Nephron (organoid): ENCODE measurements at regions not wholly inside any gene's neighbourhood (a gene's known extent, or its start where the extent isn't known, plus 50 kb on each side); places are given as distances from the start of the nearest gene placed in this dataset.

Experiments used
- H3K27ac Mint-ChIP-seq, 3 experiments: 2 replicates each; pipeline ENCODE4 v1.8.0; 2020; ENCODE audit warnings: mixed read lengths in 3 of 3, mild to moderate bottlenecking in 2 of 3, moderate library complexity in 1 of 3
- H3K27me3 Mint-ChIP-seq: 2 replicates; pipeline ENCODE4 v1.8.0; 2021; ENCODE audit warnings: low read depth, mild to moderate bottlenecking, moderate library complexity, mixed read lengths
- H3K36me3 Mint-ChIP-seq: 2 replicates; pipeline ENCODE4 v1.8.0; 2020; ENCODE audit warnings: low read depth, mixed read lengths
- H3K4me1 Mint-ChIP-seq: 2 replicates; pipeline ENCODE4 v1.8.0; 2020; ENCODE audit warnings: mixed read lengths
- H3K4me3 Mint-ChIP-seq, 3 experiments: 2 replicates each; pipeline ENCODE4 v1.8.0; 2020; ENCODE audit warnings: mild to moderate bottlenecking in 3 of 3, mixed read lengths in 3 of 3, moderate library complexity in 2 of 3
- H3K9me3 Mint-ChIP-seq: 2 replicates; pipeline ENCODE4 v1.8.0; 2020; ENCODE audit warnings: mixed read lengths
- CTCF ChIP-seq, 3 experiments: fragments of 200-600 bp; sonication (generic); IDR thresholded peaks; one replicate each; pipeline ENCODE4 v1.5.0; 2021; ENCODE audit warnings: antibody characterized with exemption in 3 of 3; ENCODE audit not compliant: unreplicated experiment in 3 of 3

- peaks cover 4% of the 10 kb centered on the region for H3K27me3 Mint-ChIP-seq
- no peak overlapping the region for H3K27ac Mint-ChIP-seq
- H3K9me3 Mint-ChIP-seq: peaks cover 7% of the 10 kb centered on the region
- H3K36me3 Mint-ChIP-seq: peaks cover 3% of the 10 kb centered on the region
- H3K4me1 Mint-ChIP-seq: peaks cover 5% of the 10 kb centered on the region
- no peak overlapping the region for H3K4me3 Mint-ChIP-seq
- TF ChIP-seq CTCF (IDR thresholded peaks at IDR 0.05; ENCODE audit: unreplicated experiment in 3 of 3): no peak
Measured at GRCh38 chr7:117974891-117975290, 101.7 kb upstream of the CTTNBP2 start.

- TF ChIP-seq CTCF (IDR thresholded peaks at IDR 0.05; ENCODE audit: unreplicated experiment in 3 of 3): no peak
- peaks cover 3% of the 10 kb centered on the region for H3K36me3 Mint-ChIP-seq
- H3K4me1 Mint-ChIP-seq: peaks cover 5% of the 10 kb centered on the region
- no peak overlapping the region for H3K4me3 Mint-ChIP-seq
- H3K9me3 Mint-ChIP-seq: peaks cover 7% of the 10 kb centered on the region
- H3K27me3 Mint-ChIP-seq: peaks cover 4% of the 10 kb centered on the region
- H3K27ac Mint-ChIP-seq: no peak overlapping the region
Measured at GRCh38 chr7:117975476-117975875, 102.2 kb upstream of the CTTNBP2 start.

DNA sequence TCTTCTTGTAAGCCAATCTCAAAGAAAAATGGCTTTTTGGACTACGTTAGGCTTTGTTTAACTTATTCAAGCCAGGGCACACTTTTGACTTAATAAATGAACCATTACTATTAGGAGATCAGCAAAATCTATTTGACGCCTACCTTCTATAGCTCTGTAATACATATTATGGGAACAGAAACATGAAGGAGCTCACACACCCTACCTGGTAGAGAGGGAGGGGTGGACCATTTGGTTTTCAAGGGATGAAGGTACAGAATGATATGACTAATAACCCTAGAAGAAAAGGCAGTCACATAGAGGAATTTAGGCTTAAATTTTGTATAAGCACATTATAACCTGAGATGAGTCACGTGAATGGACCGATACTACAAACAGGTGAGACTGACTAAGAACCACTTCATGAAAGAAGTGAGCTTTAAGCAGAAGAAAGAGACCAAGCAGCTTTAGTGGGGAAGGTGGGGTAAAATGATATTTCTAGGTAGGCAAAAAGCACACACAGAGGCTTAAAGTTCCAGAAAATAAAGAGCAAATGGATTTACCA, 106.8 kb upstream of the CTTNBP2 start:
- Mint-ChIP-seq H3K27me3 (peaks cover 12% of the 10 kb centered on the region), H3K36me3 (peaks cover 4% of the 10 kb centered on the region), H3K4me3 (no peak overlapping the region), H3K9me3 (peaks cover 3% of the 10 kb centered on the region), H3K27ac (peak overlapping the region in 1 of 3 experiments; percentile 11), H3K4me1 (peaks cover 9% of the 10 kb centered on the region)
- no peak for TF ChIP-seq CTCF (IDR thresholded peaks at IDR 0.05; ENCODE audit: unreplicated experiment in 3 of 3)

GRCh38 chr7:117982071-117983055, 109.1 kb upstream of the CTTNBP2 start:
- Mint-ChIP-seq H3K36me3 (peaks cover 4% of the 10 kb centered on the region), H3K27me3 (peaks cover 12% of the 10 kb centered on the region), H3K4me1 (peaks cover 14% of the 10 kb centered on the region), H3K27ac (peak overlapping the region; percentile 38 to 81 (median 64)), H3K9me3 (peaks cover 5% of the 10 kb centered on the region), H3K4me3 (no peak overlapping the region)
- TF ChIP-seq CTCF (IDR thresholded peaks at IDR 0.05; ENCODE audit: unreplicated experiment in 3 of 3): no peak

GRCh38 chr7:117986645-117987269, 113.5 kb upstream of the CTTNBP2 start:
- peaks cover 3% of the 10 kb centered on the region for H3K27me3 Mint-ChIP-seq
- peaks cover 5% of the 10 kb centered on the region for H3K9me3 Mint-ChIP-seq
- peaks cover 14% of the 10 kb centered on the region for H3K4me1 Mint-ChIP-seq
- H3K27ac Mint-ChIP-seq: peak overlapping the region in 2 of 3 experiments; percentile 67 to 72
- peaks cover 4% of the 10 kb centered on the region for H3K36me3 Mint-ChIP-seq
- TF ChIP-seq CTCF (IDR thresholded peaks at IDR 0.05; ENCODE audit: unreplicated experiment in 3 of 3): no peak
- H3K4me3 Mint-ChIP-seq: no peak overlapping the region
